HCT116 (cell line): ENCODE measurements at regions not wholly inside any gene's neighbourhood (a gene's known extent, or its start where the extent isn't known, plus 50 kb on each side); places are given as distances from the start of the nearest gene placed in this dataset.

Source experiments
- ATAC-seq: fragments of 200-7000 bp; cut with Tn5 transposase; 2 replicates; pipeline ENCODE4 v1.9.1; 2020; ENCODE audit warnings: mild to moderate bottlenecking, moderate library complexity
- BruUV-seq: library from RNA; stranded (reverse); fragments of 400-500 nt; replicated peaks from 2 replicates; lab custom pipeline; 2021; lab: Mats Ljungman, UMichigan
- CTCF ChIA-PET: fragments of 300-600 bp; sonication (Branson Sonifier 250); formaldehyde crosslinking; loops from one replicate; lab custom pipeline; 2021; ENCODE audit warnings: antibody characterized with exemption; lab: Charles Lee
- POLR2A ChIA-PET: fragments of 300-600, 350-600 bp; sonication (Branson Sonifier 250); formaldehyde crosslinking; loops from one replicate; lab custom pipeline; 2021; ENCODE audit warnings: antibody characterized with exemption; lab: Charles Lee
- RAD21 ChIA-PET, 2 experiments: fragments of 300-600 bp; sonication (Branson Sonifier 250); formaldehyde crosslinking; loops; one replicate each; lab custom pipeline; 2023; ENCODE audit warnings: low total read pairs in 2 of 2; ENCODE audit not compliant: uncharacterized antibody in 2 of 2, unreplicated experiment in 2 of 2, low non-redundant PET in 1 of 2; lab: Charles Lee
- DNase-seq: peaks from one replicate; pipeline ENCODE4 v3.0.0-alpha.2; 2010; ENCODE audit warnings: low read depth, low spot score
- H2AFZ ChIP-seq: fragments of 200-600 bp; shearing (Covaris generic), sonication (generic); 2 replicates; pipeline ENCODE4 v1.6.1; 2017; ENCODE audit warnings: low read depth, mixed run types, mixed read lengths, antibody characterized with exemption, low read length; ENCODE audit not compliant: poor library complexity, severe bottlenecking
- H3K27ac ChIP-seq: 2 replicates; pipeline ENCODE4 v1.5.1; 2012; ENCODE audit warnings: low read depth, low read length
- H3K27me3 ChIP-seq: fragments of 200-600 bp; sonication (generic); 2 replicates; pipeline ENCODE4 v1.6.1; 2016; ENCODE audit warnings: mixed run types, low read length, mixed read lengths; ENCODE audit not compliant: insufficient read depth
- H3K36me3 ChIP-seq, 2 experiments: fragments of 200-500 bp in 1 of 2; fragments of 200-600 bp in 1 of 2; sonication (Bioruptor generic) in 1 of 2; sonication (generic) in 1 of 2; 2 replicates each; pipeline versions ENCODE4 v1.5.1 to v1.6.1; 2014 to 2016; ENCODE audit warnings: low read length in 2 of 2, inconsistent platforms in 1 of 2, mixed read lengths in 1 of 2, mixed run types in 1 of 2; ENCODE audit not compliant: insufficient read depth in 2 of 2, control insufficient read depth in 1 of 2
- H3K4me1 ChIP-seq, 2 experiments: fragments of 200-600 bp in 1 of 2; sonication (generic) in 1 of 2; 2 replicates each; pipeline versions ENCODE4 v1.5.1 to v1.6.1; 2012 to 2017; ENCODE audit warnings: low read length in 2 of 2, inconsistent platforms in 1 of 2, mild to moderate bottlenecking in 1 of 2, mixed read lengths in 1 of 2, mixed run types in 1 of 2, moderate library complexity in 1 of 2; ENCODE audit not compliant: insufficient read depth in 2 of 2, control insufficient read depth in 1 of 2
- H3K4me2 ChIP-seq: fragments of 200-600 bp; sonication (generic); 2 replicates; pipeline ENCODE4 v1.6.1; 2017; ENCODE audit warnings: mixed run types, low read length, mixed read lengths
- H3K4me3 ChIP-seq, 2 experiments: fragments of 200-600 bp in 1 of 2; sonication (generic) in 1 of 2; replicated peaks in 1 of 2; 2 replicates each; pipeline ENCODE4 v1.5.1; 2011 to 2016; ENCODE audit warnings: low read length in 2 of 2, control low read depth in 1 of 2, low read depth in 1 of 2, mild to moderate bottlenecking in 1 of 2, mixed read lengths in 1 of 2, mixed run types in 1 of 2
- H3K79me2 ChIP-seq: fragments of 200-600 bp; sonication (generic); 2 replicates; pipeline ENCODE4 v1.6.1; 2017; ENCODE audit warnings: mild to moderate bottlenecking, mixed run types, low read length, moderate library complexity, mixed read lengths; ENCODE audit not compliant: insufficient read depth
- H3K9ac ChIP-seq: fragments of 200-600 bp; sonication (generic); 2 replicates; pipeline ENCODE4 v1.6.1; 2016; ENCODE audit warnings: low read length, mixed read lengths
- H3K9me2 ChIP-seq: fragments of 200-600 bp; sonication (generic), shearing (Covaris generic); 2 replicates; pipeline ENCODE4 v1.6.1; 2017; ENCODE audit warnings: mixed run types, mild to moderate bottlenecking, moderate library complexity; ENCODE audit not compliant: insufficient read depth
- H3K9me3 ChIP-seq, 2 experiments: fragments of 200-500 bp in 1 of 2; fragments of 200-600 bp in 1 of 2; sonication (Bioruptor generic) in 1 of 2; sonication (generic) in 1 of 2; 2 replicates each; pipeline ENCODE4 v1.6.1; 2014 to 2017; ENCODE audit warnings: low read length in 2 of 2, mixed read lengths in 2 of 2, inconsistent platforms in 1 of 2, low read depth in 1 of 2, mild to moderate bottlenecking in 1 of 2, mixed run types in 1 of 2, moderate library complexity in 1 of 2; ENCODE audit not compliant: control insufficient read depth in 1 of 2, insufficient read depth in 1 of 2
- H4K20me1 ChIP-seq: fragments of 200-600 bp; sonication (generic), shearing (Covaris generic); 2 replicates; pipeline ENCODE4 v1.6.1; 2017; ENCODE audit warnings: mixed run types, mild to moderate bottlenecking, moderate library complexity; ENCODE audit not compliant: insufficient read depth
- CBX3 ChIP-seq: IDR thresholded peaks from 2 replicates; pipeline ENCODE4 v1.6.1; 2012; ENCODE audit warnings: low read depth
- CEBPB ChIP-seq: IDR thresholded peaks from 2 replicates; pipeline ENCODE4 v1.6.1; 2012; ENCODE audit warnings: low read depth
- POLR2AphosphoS5 ChIP-seq: IDR thresholded peaks from 2 replicates; pipeline ENCODE4 v1.6.1; 2011; ENCODE audit warnings: mild to moderate bottlenecking, low read depth, low read length, moderate library complexity
- RAD21 ChIP-seq: IDR thresholded peaks from 2 replicates; pipeline ENCODE4 v1.6.1; 2012; ENCODE audit warnings: low read depth, mild to moderate bottlenecking
- SP1 ChIP-seq: IDR thresholded peaks from 2 replicates; pipeline ENCODE4 v1.6.1; 2012; ENCODE audit warnings: low read depth
- intact Hi-C: fragments of 100-400 bp; cut with micrococcal nuclease; formaldehyde crosslinking; loops from 2 replicates; pipeline ENCODE4 v1.10.0; 2022
- TF ChIP-seq, protein P1 (sequence below): IDR thresholded peaks from 2 replicates; pipeline ENCODE4 v1.6.1; 2011; ENCODE audit warnings: mild to moderate bottlenecking, low read length, moderate library complexity; ENCODE audit not compliant: insufficient replicate concordance; ENCODE audit errors: extremely low read depth
- TF ChIP-seq, protein P2 (sequence below): IDR thresholded peaks from 2 replicates; pipeline ENCODE4 v1.6.1; 2012; ENCODE audit warnings: low read depth
- TF ChIP-seq, protein P3 (sequence below), 3 experiments: fragments of 200-600 bp in 1 of 3; sonication (generic) in 1 of 3; IDR thresholded peaks in 2 of 3; conservative IDR thresholded peaks in 1 of 3; 2 replicates each; pipeline ENCODE4 v1.5.1; 2012 to 2017; ENCODE audit warnings: low read depth in 2 of 3, low read length in 2 of 3, antibody characterized with exemption in 1 of 3, borderline replicate concordance in 1 of 3, control low read depth in 1 of 3, mild to moderate bottlenecking in 1 of 3, mixed read lengths in 1 of 3, mixed run types in 1 of 3, moderate library complexity in 1 of 3; ENCODE audit not compliant: insufficient read depth in 1 of 3
- TF ChIP-seq, protein P4 (sequence below): IDR thresholded peaks from 2 replicates; pipeline ENCODE4 v1.6.1; 2012

DNA sequence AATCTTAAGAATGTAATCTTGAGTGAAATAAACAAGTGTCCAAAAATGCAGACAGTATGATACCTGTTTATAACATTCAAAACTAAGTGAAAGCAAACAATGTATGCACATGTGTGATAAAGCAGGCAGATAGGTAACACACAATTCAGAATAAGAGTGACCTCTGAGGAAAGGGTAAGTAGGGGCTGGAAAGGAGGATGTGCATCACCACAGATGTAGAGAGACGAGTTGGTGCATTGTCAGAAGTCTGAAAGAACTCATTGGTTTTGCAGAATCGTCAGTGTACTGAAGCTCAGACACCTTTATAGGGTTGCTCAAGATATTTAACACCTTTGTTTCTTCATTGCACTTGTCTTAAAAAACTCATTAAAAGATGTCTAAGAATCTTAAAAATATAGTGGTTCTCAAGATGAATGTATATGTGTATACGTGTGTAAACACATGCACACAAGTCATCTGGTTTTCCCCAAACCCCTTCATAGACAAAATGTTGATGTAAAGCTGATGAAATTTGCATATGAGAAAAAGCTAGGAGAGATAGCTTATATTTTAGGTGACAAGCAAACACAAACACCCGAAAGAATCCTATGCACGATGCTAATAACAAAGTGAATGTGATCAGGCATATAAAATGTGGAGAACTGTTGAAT lies 197.6 kb upstream of the MEF2C start:
- ChIA-PET POLR2A (no interaction called here), RAD21 (no interaction called here), CTCF (no interaction called here)
- intact Hi-C loops, result no loop called here
- ATAC-seq, result no peak
- TF ChIP-seq, protein P1, sequence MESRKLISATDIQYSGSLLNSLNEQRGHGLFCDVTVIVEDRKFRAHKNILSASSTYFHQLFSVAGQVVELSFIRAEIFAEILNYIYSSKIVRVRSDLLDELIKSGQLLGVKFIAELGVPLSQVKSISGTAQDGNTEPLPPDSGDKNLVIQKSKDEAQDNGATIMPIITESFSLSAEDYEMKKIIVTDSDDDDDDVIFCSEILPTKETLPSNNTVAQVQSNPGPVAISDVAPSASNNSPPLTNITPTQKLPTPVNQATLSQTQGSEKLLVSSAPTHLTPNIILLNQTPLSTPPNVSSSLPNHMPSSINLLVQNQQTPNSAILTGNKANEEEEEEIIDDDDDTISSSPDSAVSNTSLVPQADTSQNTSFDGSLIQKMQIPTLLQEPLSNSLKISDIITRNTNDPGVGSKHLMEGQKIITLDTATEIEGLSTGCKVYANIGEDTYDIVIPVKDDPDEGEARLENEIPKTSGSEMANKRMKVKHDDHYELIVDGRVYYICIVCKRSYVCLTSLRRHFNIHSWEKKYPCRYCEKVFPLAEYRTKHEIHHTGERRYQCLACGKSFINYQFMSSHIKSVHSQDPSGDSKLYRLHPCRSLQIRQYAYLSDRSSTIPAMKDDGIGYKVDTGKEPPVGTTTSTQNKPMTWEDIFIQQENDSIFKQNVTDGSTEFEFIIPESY, result no peak
- TF ChIP-seq CBX3 (no peak), CEBPB (no peak), SP1 (no peak), POLR2AphosphoS5 (no peak), RAD21 (no peak)
- TF ChIP-seq, protein P2, sequence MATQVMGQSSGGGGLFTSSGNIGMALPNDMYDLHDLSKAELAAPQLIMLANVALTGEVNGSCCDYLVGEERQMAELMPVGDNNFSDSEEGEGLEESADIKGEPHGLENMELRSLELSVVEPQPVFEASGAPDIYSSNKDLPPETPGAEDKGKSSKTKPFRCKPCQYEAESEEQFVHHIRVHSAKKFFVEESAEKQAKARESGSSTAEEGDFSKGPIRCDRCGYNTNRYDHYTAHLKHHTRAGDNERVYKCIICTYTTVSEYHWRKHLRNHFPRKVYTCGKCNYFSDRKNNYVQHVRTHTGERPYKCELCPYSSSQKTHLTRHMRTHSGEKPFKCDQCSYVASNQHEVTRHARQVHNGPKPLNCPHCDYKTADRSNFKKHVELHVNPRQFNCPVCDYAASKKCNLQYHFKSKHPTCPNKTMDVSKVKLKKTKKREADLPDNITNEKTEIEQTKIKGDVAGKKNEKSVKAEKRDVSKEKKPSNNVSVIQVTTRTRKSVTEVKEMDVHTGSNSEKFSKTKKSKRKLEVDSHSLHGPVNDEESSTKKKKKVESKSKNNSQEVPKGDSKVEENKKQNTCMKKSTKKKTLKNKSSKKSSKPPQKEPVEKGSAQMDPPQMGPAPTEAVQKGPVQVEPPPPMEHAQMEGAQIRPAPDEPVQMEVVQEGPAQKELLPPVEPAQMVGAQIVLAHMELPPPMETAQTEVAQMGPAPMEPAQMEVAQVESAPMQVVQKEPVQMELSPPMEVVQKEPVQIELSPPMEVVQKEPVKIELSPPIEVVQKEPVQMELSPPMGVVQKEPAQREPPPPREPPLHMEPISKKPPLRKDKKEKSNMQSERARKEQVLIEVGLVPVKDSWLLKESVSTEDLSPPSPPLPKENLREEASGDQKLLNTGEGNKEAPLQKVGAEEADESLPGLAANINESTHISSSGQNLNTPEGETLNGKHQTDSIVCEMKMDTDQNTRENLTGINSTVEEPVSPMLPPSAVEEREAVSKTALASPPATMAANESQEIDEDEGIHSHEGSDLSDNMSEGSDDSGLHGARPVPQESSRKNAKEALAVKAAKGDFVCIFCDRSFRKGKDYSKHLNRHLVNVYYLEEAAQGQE, result no peak
- TF ChIP-seq, protein P3, sequence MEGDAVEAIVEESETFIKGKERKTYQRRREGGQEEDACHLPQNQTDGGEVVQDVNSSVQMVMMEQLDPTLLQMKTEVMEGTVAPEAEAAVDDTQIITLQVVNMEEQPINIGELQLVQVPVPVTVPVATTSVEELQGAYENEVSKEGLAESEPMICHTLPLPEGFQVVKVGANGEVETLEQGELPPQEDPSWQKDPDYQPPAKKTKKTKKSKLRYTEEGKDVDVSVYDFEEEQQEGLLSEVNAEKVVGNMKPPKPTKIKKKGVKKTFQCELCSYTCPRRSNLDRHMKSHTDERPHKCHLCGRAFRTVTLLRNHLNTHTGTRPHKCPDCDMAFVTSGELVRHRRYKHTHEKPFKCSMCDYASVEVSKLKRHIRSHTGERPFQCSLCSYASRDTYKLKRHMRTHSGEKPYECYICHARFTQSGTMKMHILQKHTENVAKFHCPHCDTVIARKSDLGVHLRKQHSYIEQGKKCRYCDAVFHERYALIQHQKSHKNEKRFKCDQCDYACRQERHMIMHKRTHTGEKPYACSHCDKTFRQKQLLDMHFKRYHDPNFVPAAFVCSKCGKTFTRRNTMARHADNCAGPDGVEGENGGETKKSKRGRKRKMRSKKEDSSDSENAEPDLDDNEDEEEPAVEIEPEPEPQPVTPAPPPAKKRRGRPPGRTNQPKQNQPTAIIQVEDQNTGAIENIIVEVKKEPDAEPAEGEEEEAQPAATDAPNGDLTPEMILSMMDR (IDR thresholded peaks at IDR 0.05 in 2 of 3, conservative IDR thresholded peaks at IDR 0.05 in 1 of 3; ENCODE audit: borderline replicate concordance in 1 of 3, insufficient read depth in 1 of 3, low read depth in 2 of 3, low read length in 2 of 3), result no peak
- TF ChIP-seq, protein P4, sequence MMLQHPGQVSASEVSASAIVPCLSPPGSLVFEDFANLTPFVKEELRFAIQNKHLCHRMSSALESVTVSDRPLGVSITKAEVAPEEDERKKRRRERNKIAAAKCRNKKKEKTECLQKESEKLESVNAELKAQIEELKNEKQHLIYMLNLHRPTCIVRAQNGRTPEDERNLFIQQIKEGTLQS, result no peak
- Histone ChIP-seq H3K9me3 (no peaks in the 10 kb centered on the region), H2AFZ (no peak overlapping the region), H4K20me1 (no peaks in the 10 kb centered on the region), H3K79me2 (no peaks in the 10 kb centered on the region), H3K9me2 (no peaks in the 10 kb centered on the region), H3K4me3 (no peak overlapping the region), H3K4me1 (no peaks in the 10 kb centered on the region), H3K9ac (no peak overlapping the region), H3K4me2 (no peak overlapping the region), H3K27me3 (no peaks in the 10 kb centered on the region), H3K27ac (no peak overlapping the region), H3K36me3 (no peaks in the 10 kb centered on the region)
- no peak for DNase-seq
- BruUV-seq, result no TSS peak
